Progenitor cell of endocrine pancreas (in vitro differentiated cells): ENCODE measurements at regions not wholly inside any gene's neighbourhood (a gene's known extent, or its start where the extent isn't known, plus 50 kb on each side); places are given as distances from the start of the nearest gene placed in this dataset.

Source experiments
- DNase-seq: peaks from one replicate; pipeline ENCODE4 v3.0.0; 2021; ENCODE audit warnings: low spot score; ENCODE audit not compliant: unreplicated experiment
- H3K27ac Mint-ChIP-seq: 2 replicates; pipeline ENCODE4 v1.8.0; 2021; ENCODE audit warnings: mild to moderate bottlenecking, moderate library complexity, mixed read lengths
- H3K27me3 Mint-ChIP-seq: 2 replicates; pipeline ENCODE4 v1.8.0; 2021; ENCODE audit warnings: mixed read lengths
- H3K36me3 Mint-ChIP-seq: 2 replicates; pipeline ENCODE4 v1.8.0; 2022; ENCODE audit warnings: mixed read lengths; ENCODE audit not compliant: insufficient read depth
- H3K4me1 Mint-ChIP-seq: 2 replicates; pipeline ENCODE4 v1.8.0; 2021; ENCODE audit warnings: low read depth, mixed read lengths
- H3K4me3 Mint-ChIP-seq: 2 replicates; pipeline ENCODE4 v1.8.0; 2021; ENCODE audit warnings: low read depth, mild to moderate bottlenecking, moderate library complexity, mixed read lengths
- H3K9me3 Mint-ChIP-seq: 2 replicates; pipeline ENCODE4 v1.8.0; 2021; ENCODE audit warnings: low read depth, mixed read lengths
- CTCF ChIP-seq: fragments of 200-600 bp; sonication (generic); IDR thresholded peaks from one replicate; pipeline ENCODE4 v1.5.0; 2021; ENCODE audit warnings: antibody characterized with exemption, mild to moderate bottlenecking; ENCODE audit not compliant: unreplicated experiment

GRCh38 chr22:49079743-49080500 is 747.8 kb downstream of the BRD1 start:
- no peak for DNase-seq
- Mint-ChIP-seq H3K36me3 (no peaks in the 10 kb centered on the region), H3K9me3 (no peaks in the 10 kb centered on the region), H3K4me1 (peaks cover 19% of the 10 kb centered on the region), H3K27me3 (peaks cover 6% of the 10 kb centered on the region), H3K27ac (no peak overlapping the region), H3K4me3 (no peak overlapping the region)
- no peak for TF ChIP-seq CTCF

GRCh38 chr22:49079027-49079725 is 748.5 kb downstream of the BRD1 start:
- DNase-seq, result no peak
- Mint-ChIP-seq H3K27ac (no peak overlapping the region), H3K4me1 (peaks cover 19% of the 10 kb centered on the region), H3K27me3 (peaks cover 6% of the 10 kb centered on the region), H3K36me3 (no peaks in the 10 kb centered on the region), H3K4me3 (no peak overlapping the region), H3K9me3 (no peaks in the 10 kb centered on the region)
- TF ChIP-seq CTCF, result no peak

- Mint-ChIP-seq H3K4me3 (no peak overlapping the region), H3K27ac (no peak overlapping the region), H3K9me3 (no peaks in the 10 kb centered on the region), H3K36me3 (no peaks in the 10 kb centered on the region), H3K27me3 (peaks cover 6% of the 10 kb centered on the region), H3K4me1 (peaks cover 19% of the 10 kb centered on the region)
- no peak for TF ChIP-seq CTCF
- DNase-seq, result no peak
Observed at GRCh38 chr22:49078076-49078710, 749.5 kb downstream of the BRD1 start.

- Mint-ChIP-seq H3K4me3 (no peak overlapping the region), H3K27me3 (peaks cover 5% of the 10 kb centered on the region), H3K4me1 (peaks cover 19% of the 10 kb centered on the region), H3K9me3 (no peaks in the 10 kb centered on the region), H3K27ac (no peak overlapping the region), H3K36me3 (no peaks in the 10 kb centered on the region)
- DNase-seq, result no peak
- no peak for TF ChIP-seq CTCF
Observed at GRCh38 chr22:49077586-49077985, 750.1 kb downstream of the BRD1 start.

GRCh38 chr22:49077036-49077393 is 750.7 kb downstream of the BRD1 start:
- no peak for DNase-seq
- Mint-ChIP-seq H3K27me3 (no peaks in the 10 kb centered on the region), H3K27ac (no peak overlapping the region), H3K4me1 (peaks cover 19% of the 10 kb centered on the region), H3K9me3 (no peaks in the 10 kb centered on the region), H3K36me3 (no peaks in the 10 kb centered on the region), H3K4me3 (no peak overlapping the region)
- no peak for TF ChIP-seq CTCF
